ENCODE measurements at regions not wholly inside any gene's neighbourhood (a gene's known extent, or its start where the extent isn't known, plus 50 kb on each side); places are given as distances from the start of the nearest gene placed in this dataset.
"Not testable (repeated sequence)": the region's sequence is repeated elsewhere in the genome, so short reads cannot be mapped to it uniquely, and the experiment has no call there.

DNA sequence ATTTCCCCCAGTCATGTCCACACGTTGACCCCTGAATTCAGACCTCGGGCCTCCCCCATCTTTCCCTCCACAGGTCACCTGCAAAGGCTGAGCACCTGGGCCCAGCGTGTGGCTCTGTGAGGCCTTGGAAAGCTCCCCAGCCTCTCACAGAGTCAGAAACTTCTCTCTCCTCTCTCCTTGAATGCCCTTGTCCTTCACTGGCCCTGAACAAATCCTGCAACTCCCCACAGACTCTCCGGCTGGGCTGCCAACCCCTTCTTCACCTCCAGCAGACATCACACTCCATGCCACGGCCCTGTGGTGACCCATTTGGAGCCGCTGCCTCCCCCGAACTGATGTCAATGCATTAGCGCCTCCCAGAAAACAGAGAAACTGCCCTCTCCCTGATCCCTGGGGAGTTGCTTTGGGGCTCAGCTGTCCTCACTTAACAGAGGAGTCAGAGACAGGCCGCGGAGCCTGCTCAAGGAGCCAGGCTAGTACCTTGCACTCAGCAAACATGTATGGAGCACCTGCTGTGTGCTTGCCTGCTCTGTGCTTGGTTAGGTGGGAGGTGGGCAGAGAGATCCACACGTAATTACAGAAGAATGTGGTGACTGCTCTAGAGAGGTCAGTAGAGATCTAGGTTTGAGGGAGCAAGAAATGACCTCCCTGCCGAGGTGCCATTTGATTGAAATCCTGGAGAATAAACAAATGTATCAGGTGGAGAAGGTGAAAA is 99.2 kb upstream of the PWP1 start:
- DNase-seq (ENCODE audit: low spot score) (no peak), ATAC-seq (no peak)
- Mint-ChIP-seq H3K36me3 (peaks cover 11% of the 10 kb centered on the region), H3K27ac (no peak overlapping the region), H3K27me3 (no peaks in the 10 kb centered on the region), H3K4me1 (ENCODE audit: low read depth in 2 of 2) (no peaks in the 10 kb centered on the region), H3K4me3 (no peak overlapping the region), H3K9me3 (no peaks in the 10 kb centered on the region)

DNA sequence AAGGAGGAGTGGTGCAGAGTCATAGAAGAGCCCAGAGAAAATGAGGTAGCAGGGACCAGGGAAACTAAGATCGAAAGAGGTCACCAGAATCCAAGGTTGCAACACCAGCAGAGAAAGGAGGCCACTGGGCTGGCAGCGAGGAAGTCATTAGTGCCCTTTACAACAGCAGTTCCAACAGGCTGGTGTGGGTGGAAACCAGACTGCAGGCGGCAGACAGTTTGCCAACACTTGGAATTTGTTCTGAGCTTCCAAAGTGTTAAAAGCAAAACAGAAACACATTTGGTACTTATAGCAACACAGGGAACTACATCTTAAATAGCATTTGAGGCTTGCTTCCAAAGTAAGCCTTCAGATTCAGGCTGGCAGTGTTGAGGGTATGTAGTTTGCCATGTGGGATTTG is 95.2 kb upstream of the PWP1 start:
- no peaks in the 10 kb centered on the region for H3K9me3 Mint-ChIP-seq
- no peak for ATAC-seq

DNA sequence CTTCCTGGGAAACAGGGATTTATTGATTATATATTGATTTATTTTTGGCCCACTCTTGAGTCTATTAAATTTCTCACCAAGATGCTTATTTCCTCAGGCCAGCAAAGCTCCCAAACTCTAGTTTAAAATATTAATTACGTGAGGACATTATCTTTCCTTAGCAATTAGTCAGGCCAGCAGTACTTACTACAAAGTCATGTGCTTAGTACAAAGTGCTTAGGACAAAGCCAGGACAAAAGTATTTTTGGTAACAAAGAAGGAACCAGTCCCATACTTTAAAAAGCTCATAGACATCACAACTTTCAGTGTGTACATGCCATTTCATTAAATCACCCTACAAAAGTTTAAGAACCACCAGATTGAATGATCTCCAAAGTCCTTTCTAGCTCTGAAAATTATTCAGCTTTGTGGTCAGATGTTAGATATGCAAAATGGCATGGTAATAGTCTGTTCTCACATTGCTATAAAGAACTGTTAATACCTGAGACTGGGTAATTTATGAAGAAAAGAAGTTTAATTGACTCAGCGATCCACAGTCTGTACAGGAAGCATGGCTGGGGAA is 94.7 kb upstream of the PWP1 start:
- ATAC-seq (no peak), DNase-seq (ENCODE audit: low spot score) (no peak)
- H3K27me3 Mint-ChIP-seq = no peaks in the 10 kb centered on the region
- H3K4me3 Mint-ChIP-seq = no peak overlapping the region
- no peaks in the 10 kb centered on the region for H3K4me1 Mint-ChIP-seq (ENCODE audit: low read depth in 2 of 2)
- H3K36me3 Mint-ChIP-seq = peaks cover 11% of the 10 kb centered on the region
- H3K27ac Mint-ChIP-seq = no peak overlapping the region
- no peaks in the 10 kb centered on the region for H3K9me3 Mint-ChIP-seq

More for the DNA sequence above, 95.2 kb upstream of the PWP1 start:
- Mint-ChIP-seq H3K27ac (no peak overlapping the region), H3K36me3 (peaks cover 11% of the 10 kb centered on the region), H3K27me3 (no peaks in the 10 kb centered on the region), H3K4me3 (no peak overlapping the region), H3K4me1 (ENCODE audit: low read depth in 2 of 2) (no peaks in the 10 kb centered on the region)
- no peak for DNase-seq (ENCODE audit: low spot score)

DNA sequence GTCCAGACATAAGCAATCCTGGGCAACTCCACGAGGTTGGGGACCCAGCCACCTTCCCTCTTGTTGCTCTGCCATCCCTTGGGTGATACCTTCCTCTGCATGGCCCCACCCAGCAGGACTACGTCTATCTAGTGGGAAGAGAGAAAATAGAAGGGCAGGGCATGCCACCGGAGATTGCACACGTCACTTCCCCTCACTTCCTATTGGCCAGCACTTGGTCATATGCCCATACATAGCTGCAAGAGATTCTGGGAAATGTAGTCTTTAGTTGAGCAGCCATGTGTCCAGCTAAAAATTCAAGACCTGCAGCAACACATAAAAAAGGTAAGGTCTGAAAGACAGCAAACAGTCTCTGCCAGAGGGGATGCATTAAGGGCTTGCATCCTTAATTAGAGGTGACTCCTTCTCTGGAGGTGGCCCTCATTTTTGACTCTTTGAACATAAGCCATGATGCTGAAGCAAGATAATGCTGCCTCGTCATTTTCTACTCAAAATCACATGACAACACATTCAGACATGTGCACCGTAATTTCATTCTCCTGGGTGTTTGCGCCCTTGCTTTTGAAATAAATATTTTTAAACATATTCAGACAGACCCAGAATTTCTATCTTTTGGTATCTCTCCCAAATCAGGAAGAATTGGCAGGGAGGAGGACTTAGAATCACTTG is 91.8 kb upstream of the PWP1 start:
- Mint-ChIP-seq H3K4me3 (no peak overlapping the region), H3K4me1 (ENCODE audit: low read depth in 2 of 2) (peaks cover 0 to 8% of the 10 kb centered on the region in 2 donors), H3K36me3 (no peaks in the 10 kb centered on the region), H3K9me3 (no peaks in the 10 kb centered on the region), H3K27ac (no peak overlapping the region), H3K27me3 (no peaks in the 10 kb centered on the region)
- DNase-seq (ENCODE audit: low spot score) = no peak
- ATAC-seq = no peak

DNA sequence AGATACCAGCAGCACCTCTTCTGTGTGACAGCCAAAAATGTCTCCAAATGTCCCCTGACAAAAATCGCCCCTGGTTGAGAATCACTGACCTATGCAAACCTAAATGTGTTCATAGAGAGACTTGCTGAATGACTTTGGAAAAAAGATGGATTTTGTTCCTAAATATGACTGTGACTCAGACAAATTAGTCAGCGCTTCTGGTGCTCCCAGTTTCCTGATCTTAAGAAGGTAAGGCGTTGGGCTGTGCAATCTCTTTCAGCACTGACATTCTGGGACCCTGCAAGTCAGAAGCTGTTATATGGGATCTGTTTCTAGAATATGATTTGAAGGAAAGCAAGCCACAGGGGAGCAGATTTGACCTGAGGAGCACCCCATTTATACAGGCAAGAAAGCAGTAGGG is 90.6 kb upstream of the PWP1 start:
- H3K4me3 Mint-ChIP-seq = no peak overlapping the region
- DNase-seq (ENCODE audit: low spot score) = no peak
- H3K27me3 Mint-ChIP-seq = no peaks in the 10 kb centered on the region
- no peaks in the 10 kb centered on the region for H3K36me3 Mint-ChIP-seq
- no peak for ATAC-seq
- H3K9me3 Mint-ChIP-seq = no peaks in the 10 kb centered on the region
- no peak overlapping the region for H3K27ac Mint-ChIP-seq
- H3K4me1 Mint-ChIP-seq (ENCODE audit: low read depth in 2 of 2) = peaks cover 0 to 8% of the 10 kb centered on the region in 2 donors

DNA sequence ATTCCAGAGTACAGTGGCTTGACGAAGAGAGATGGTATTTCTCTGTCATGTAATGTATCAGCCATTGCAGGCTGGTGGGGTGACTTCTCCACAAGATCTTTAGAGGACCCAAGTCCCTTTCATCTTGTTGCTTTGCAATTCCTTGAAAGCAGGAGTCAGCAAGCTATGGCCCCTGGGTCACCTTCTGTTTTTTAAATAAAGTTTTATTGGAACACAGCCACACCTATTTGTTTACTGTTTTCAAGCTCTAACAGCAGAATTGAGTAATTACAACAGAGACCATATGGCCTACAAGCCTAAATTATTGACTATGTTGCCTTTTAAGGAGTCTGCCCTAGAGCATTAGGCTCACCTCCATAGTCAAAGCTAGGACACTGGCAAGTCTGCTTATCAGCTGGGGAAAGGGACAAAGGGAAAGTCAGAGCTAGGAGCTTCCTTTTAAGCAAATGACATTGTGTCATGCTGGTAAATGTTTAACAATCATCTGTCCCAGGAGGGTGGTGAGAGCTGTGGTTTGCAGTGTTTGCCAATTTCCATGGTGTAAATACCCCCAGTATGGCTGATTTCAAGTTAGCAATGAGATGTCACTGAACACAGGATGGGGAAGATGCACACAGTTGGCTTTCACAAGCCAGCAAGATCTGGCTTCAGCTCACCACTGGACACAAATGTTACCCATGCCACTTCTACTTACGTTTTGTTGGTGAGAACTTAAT is 87.7 kb upstream of the PWP1 start:
- no peaks in the 10 kb centered on the region for H3K27me3 Mint-ChIP-seq
- peak; percentile 64 to 77 for ATAC-seq
- no peak overlapping the region for H3K27ac Mint-ChIP-seq
- no peaks in the 10 kb centered on the region for H3K36me3 Mint-ChIP-seq
- no peak overlapping the region for H3K4me3 Mint-ChIP-seq
- peaks cover 0 to 8% of the 10 kb centered on the region in 2 donors for H3K4me1 Mint-ChIP-seq (ENCODE audit: low read depth in 2 of 2)
- no peak for DNase-seq (ENCODE audit: low spot score)
- H3K9me3 Mint-ChIP-seq = no peaks in the 10 kb centered on the region

DNA sequence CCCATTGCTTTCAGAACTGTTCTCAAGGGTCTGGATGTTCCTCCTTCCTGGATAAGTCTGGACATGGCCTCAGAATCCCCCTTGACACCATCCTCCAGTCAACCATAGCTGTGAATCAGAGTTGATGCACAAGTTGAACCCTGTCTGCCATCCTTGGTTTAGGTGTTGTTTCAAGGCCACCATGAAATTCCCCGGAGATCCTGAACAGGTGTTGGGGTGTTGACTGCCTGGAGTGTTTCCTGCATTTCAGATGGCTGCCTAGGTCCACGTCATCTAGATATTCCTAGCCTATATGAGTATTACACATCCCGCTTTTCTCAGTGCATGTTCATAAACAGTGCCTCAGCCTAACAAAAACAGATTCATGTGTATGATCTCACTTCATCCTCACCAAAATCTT is 86.7 kb upstream of the PWP1 start:
- ATAC-seq (no peak), DNase-seq (ENCODE audit: low spot score) (no peak)
- Mint-ChIP-seq H3K27me3 (no peaks in the 10 kb centered on the region), H3K4me1 (ENCODE audit: low read depth in 2 of 2) (peaks cover 0 to 8% of the 10 kb centered on the region in 2 donors), H3K36me3 (no peaks in the 10 kb centered on the region), H3K9me3 (no peaks in the 10 kb centered on the region), H3K27ac (no peak overlapping the region), H3K4me3 (no peak overlapping the region)

DNA sequence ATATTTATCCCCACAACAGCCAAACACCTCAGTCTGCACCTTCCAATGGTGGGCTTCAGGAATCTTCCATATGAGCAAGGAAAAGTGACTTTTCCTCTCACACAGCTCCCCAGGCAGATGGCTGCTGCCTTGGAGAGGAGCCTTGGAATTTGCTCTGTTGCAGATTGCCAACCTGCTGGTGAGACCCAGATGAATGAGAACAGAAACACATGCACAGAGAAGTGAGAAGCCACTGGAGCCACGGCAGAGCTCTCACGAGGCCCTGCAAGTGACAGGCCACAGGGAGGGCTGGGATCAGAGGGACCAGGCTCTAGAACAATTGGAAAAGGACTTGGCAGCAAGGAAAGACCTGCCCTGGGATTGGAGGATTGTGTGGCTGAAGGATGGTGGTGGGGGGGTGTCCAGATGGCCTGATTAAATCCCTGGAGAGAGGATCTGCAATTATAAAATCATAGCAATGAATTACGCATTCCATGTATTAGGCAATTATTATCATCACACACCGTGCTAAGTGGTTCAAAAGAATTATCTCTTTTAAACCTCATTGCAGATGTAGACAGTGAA is 84.9 kb upstream of the PWP1 start:
- DNase-seq (ENCODE audit: low spot score) = no peak
- H3K4me3 Mint-ChIP-seq = no peak overlapping the region

DNA sequence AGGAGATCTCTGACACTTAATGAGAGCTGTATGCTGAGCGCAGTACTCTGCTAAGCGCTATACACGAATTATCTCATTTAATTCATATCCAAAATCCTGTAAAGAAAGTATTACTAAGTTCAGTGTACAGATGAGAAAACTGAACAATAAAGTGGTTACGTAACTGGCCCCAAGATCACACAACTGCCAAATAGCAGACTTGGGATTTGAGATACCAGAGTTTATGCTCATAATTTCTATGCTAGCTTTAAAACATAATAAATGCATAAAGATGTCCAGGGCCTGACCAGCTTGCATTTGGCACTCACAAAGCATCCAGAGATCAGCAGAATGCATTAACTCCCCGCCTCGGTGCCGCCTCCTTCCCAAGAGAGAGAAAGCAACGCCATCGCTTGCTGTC is 83.2 kb upstream of the PWP1 start:
- Mint-ChIP-seq H3K27ac (no peak overlapping the region), H3K4me1 (ENCODE audit: low read depth in 2 of 2) (peaks cover 0 to 8% of the 10 kb centered on the region in 2 donors), H3K9me3 (no peaks in the 10 kb centered on the region), H3K4me3 (no peak overlapping the region), H3K36me3 (no peaks in the 10 kb centered on the region), H3K27me3 (no peaks in the 10 kb centered on the region)
- DNase-seq (ENCODE audit: low spot score) (no peak), ATAC-seq (no peak)

More for the DNA sequence above, 84.9 kb upstream of the PWP1 start:
- no peak overlapping the region for H3K27ac Mint-ChIP-seq
- H3K36me3 Mint-ChIP-seq = no peaks in the 10 kb centered on the region
- H3K9me3 Mint-ChIP-seq = no peaks in the 10 kb centered on the region
- H3K27me3 Mint-ChIP-seq = no peaks in the 10 kb centered on the region
- no peak for ATAC-seq
- H3K4me1 Mint-ChIP-seq (ENCODE audit: low read depth in 2 of 2) = peaks cover 0 to 8% of the 10 kb centered on the region in 2 donors

DNA sequence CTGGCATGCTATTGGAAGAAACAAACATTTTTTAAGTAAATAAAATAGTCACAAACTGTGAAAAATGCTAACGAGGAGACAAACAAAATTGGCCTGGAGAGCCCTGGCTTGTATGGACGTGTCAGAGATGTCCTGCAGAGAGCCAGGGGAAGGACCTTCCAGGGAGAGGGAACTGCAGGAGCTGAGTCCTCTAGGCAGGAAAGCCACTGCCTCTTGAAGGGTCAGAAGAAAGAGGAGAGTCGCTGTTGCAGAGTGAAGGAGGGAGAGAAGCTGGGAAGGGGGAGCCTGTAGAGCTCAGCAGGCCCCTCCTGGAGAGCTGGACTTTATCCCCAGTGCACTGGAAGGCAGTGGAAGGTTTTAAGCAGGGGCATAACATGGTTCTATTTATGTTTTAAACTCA is 80.3 kb upstream of the PWP1 start:
- no peak for DNase-seq (ENCODE audit: low spot score)
- ATAC-seq = no peak
- Mint-ChIP-seq H3K4me3 (no peak overlapping the region), H3K27me3 (no peaks in the 10 kb centered on the region), H3K36me3 (no peaks in the 10 kb centered on the region), H3K27ac (peak overlapping the region in 1 of 2 donors; percentile 7), H3K4me1 (ENCODE audit: low read depth in 2 of 2) (no peaks in the 10 kb centered on the region), H3K9me3 (no peaks in the 10 kb centered on the region)

DNA sequence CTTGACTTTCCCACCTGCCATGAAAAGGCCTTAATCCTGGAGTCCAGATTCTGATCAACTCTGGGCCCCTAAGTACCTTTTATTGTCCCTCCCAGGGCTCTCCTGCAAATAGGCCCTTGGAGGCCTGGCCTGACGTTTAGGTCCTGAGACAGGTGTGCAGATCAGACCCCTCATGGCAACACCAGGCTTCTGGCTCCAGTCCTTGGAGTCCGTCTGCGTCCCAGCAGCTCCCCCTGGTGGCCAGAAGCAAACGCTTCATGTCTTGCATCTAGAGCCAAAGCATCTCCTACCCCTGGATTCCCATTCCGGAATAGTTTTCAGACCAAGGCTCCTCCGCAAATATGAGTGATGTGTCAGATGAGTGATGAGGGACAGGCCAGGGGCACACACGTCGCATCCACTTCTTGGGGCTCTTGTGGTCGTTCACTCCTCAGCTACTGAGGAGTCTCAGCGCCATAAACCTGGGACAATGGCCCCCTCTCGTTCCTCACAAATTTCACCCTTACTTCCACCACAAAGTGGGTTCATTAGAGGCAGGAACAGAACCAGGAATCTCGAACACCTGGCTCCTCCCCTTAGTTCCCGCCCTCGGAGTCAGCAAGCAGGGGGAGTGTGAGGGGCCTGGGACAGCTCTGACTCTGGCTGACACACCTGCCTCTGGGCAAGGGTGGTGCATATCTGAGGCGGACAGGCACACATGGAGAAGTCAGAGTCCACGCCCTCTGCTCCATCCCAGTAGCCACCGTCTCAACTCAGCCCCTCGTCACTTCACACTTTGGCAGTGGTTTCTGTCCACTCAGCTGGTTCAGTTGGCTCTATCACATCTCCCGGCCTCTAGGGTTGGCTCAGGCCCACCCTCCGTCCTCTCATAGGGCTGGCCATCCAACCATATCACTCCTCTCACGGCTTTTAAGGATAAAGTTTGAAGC is 77.9 kb upstream of the PWP1 start:
- Mint-ChIP-seq H3K4me1 (ENCODE audit: low read depth in 2 of 2) (no peaks in the 10 kb centered on the region), H3K27me3 (no peaks in the 10 kb centered on the region), H3K36me3 (no peaks in the 10 kb centered on the region), H3K27ac (no peak overlapping the region), H3K4me3 (no peak overlapping the region), H3K9me3 (no peaks in the 10 kb centered on the region)
- ATAC-seq = peak; percentile 71 to 76
- peak; percentile 83 for DNase-seq (ENCODE audit: low spot score)

DNA sequence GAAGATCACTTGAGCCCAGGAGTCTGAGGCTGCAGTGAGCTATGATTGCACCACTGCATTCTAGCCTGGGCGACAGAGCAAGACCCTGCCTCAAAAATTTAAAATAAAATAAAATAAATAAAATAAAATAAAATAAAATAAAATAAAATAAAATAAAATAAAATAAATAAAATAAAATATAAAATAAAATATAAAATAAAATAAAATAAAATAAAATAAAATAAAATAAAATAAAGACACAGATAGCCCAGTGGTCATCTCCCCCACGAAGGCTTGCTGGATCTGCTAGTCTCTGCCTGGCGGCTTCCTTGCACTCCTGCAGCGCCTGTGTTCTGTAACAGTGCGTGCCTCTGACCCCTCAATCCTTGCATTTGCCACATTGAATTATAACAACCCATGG is 76.8 kb upstream of the PWP1 start:
- not testable (repeated sequence) for DNase-seq (ENCODE audit: low spot score); H3K27ac Mint-ChIP-seq; ATAC-seq; H3K4me1 Mint-ChIP-seq (ENCODE audit: low read depth in 2 of 2); H3K4me3 Mint-ChIP-seq; H3K27me3 Mint-ChIP-seq; H3K36me3 Mint-ChIP-seq; H3K9me3 Mint-ChIP-seq
